Stimulated activated CD4-positive, alpha-beta T cell treated with anti-CD3 and anti-CD28 coated beads, Interleukin-4, amount 100 ng/mL, for 24 hours (primary cell): ENCODE measurements at regions not wholly inside any gene's neighbourhood (a gene's known extent, or its start where the extent isn't known, plus 50 kb on each side); places are given as distances from the start of the nearest gene placed in this dataset.
"Not testable (repeated sequence)": the region's sequence is repeated elsewhere in the genome, so short reads cannot be mapped to it uniquely, and the experiment has no call there.

Experiments
- DNase-seq: peaks from one replicate; pipeline ENCODE4 v3.0.0-alpha.2; 2020

GRCh38 chr2:87498169-87498853 is 249.6 kb upstream of the PLGLB2 start:
- DNase-seq, result peak; percentile 64

GRCh38 chr2:87498854-87499238 is 249.0 kb upstream of the PLGLB2 start:
- not testable (repeated sequence) for DNase-seq

GRCh38 chr2:87499860-87500259 is 248.0 kb upstream of the PLGLB2 start:
- not testable (repeated sequence) for DNase-seq

GRCh38 chr2:87500421-87500820 is 247.5 kb upstream of the PLGLB2 start:
- not testable (repeated sequence) for DNase-seq

GRCh38 chr2:87500951-87501350 is 246.9 kb upstream of the PLGLB2 start:
- DNase-seq, result not testable (repeated sequence)

GRCh38 chr2:87502948-87503347 is 244.9 kb upstream of the PLGLB2 start:
- DNase-seq, result not testable (repeated sequence)

GRCh38 chr2:87505239-87505638 is 242.6 kb upstream of the PLGLB2 start:
- not testable (repeated sequence) for DNase-seq

GRCh38 chr2:87505909-87506308 is 242.0 kb upstream of the PLGLB2 start:
- not testable (repeated sequence) for DNase-seq

GRCh38 chr2:87507378-87508348 is 240.2 kb upstream of the PLGLB2 start:
- DNase-seq, result not testable (repeated sequence)

- not testable (repeated sequence) for DNase-seq
These were observed 236.6 kb upstream of the PLGLB2 start for GRCh38 chr2:87511195-87511778.

GRCh38 chr2:87512864-87513530 is 234.9 kb upstream of the PLGLB2 start:
- DNase-seq, result not testable (repeated sequence)

GRCh38 chr2:87514034-87514433 is 233.9 kb upstream of the PLGLB2 start:
- not testable (repeated sequence) for DNase-seq

- not testable (repeated sequence) for DNase-seq
These were observed 233.4 kb upstream of the PLGLB2 start for GRCh38 chr2:87514515-87514914.

GRCh38 chr2:87515226-87515625 is 232.7 kb upstream of the PLGLB2 start:
- peak; percentile 26 for DNase-seq

GRCh38 chr2:87515875-87516274 is 232.0 kb upstream of the PLGLB2 start:
- not testable (repeated sequence) for DNase-seq

- not testable (repeated sequence) for DNase-seq
These were observed 231.4 kb upstream of the PLGLB2 start for GRCh38 chr2:87516369-87516967.

GRCh38 chr2:87517438-87517837 is 230.4 kb upstream of the PLGLB2 start:
- not testable (repeated sequence) for DNase-seq

- not testable (repeated sequence) for DNase-seq
These were observed 229.8 kb upstream of the PLGLB2 start for GRCh38 chr2:87518066-87518465.

GRCh38 chr2:87518547-87518946 is 229.3 kb upstream of the PLGLB2 start:
- DNase-seq, result not testable (repeated sequence)

- DNase-seq, result peak; percentile 2
These were observed 228.5 kb upstream of the PLGLB2 start for GRCh38 chr2:87519158-87520011.

GRCh38 chr2:87521057-87521456 is 226.8 kb upstream of the PLGLB2 start:
- DNase-seq, result peak; percentile 83
